ENCODE measurements at regions not wholly inside any gene's neighbourhood (a gene's known extent, or its start where the extent isn't known, plus 50 kb on each side); places are given as distances from the start of the nearest gene placed in this dataset.
"Not testable (repeated sequence)": the region's sequence is repeated elsewhere in the genome, so short reads cannot be mapped to it uniquely, and the experiment has no call there.

- no peak for DNase-seq (ENCODE audit: low read depth)
These were observed 397.4 kb upstream of the NOX3 start for GRCh38 chr6:155853011-155853410.

- DNase-seq (ENCODE audit: low read depth): no peak
These were observed 394.8 kb upstream of the NOX3 start for GRCh38 chr6:155850408-155850841.

GRCh38 chr6:155847711-155848110 is 392.1 kb upstream of the NOX3 start:
- DNase-seq (ENCODE audit: low read depth): no peak

GRCh38 chr6:155837474-155837873 is 381.8 kb upstream of the NOX3 start:
- no peak for DNase-seq (ENCODE audit: low read depth)

- DNase-seq (ENCODE audit: low read depth): no peak
These were observed 377.0 kb upstream of the NOX3 start for GRCh38 chr6:155832596-155832995.

GRCh38 chr6:155830531-155830930 is 374.9 kb upstream of the NOX3 start:
- DNase-seq (ENCODE audit: low read depth): no peak

- DNase-seq (ENCODE audit: low read depth): no peak
These were observed 374.0 kb upstream of the NOX3 start for GRCh38 chr6:155829646-155830045.

- DNase-seq (ENCODE audit: low read depth): no peak
These were observed 373.4 kb upstream of the NOX3 start for GRCh38 chr6:155828989-155829388.

- no peak for DNase-seq (ENCODE audit: low read depth)
These were observed 363.1 kb upstream of the NOX3 start for GRCh38 chr6:155818698-155819097.

- no peak for DNase-seq (ENCODE audit: low read depth)
These were observed 357.9 kb upstream of the NOX3 start for GRCh38 chr6:155813548-155813947.

GRCh38 chr6:155807243-155807642 is 351.6 kb upstream of the NOX3 start:
- no peak for DNase-seq (ENCODE audit: low read depth)

GRCh38 chr6:155801046-155801445 is 345.4 kb upstream of the NOX3 start:
- no peak for DNase-seq (ENCODE audit: low read depth)

- not testable (repeated sequence) for DNase-seq (ENCODE audit: low read depth)
These were observed 343.2 kb upstream of the NOX3 start for GRCh38 chr6:155798876-155799275.

- no peak for DNase-seq (ENCODE audit: low read depth)
These were observed 339.6 kb upstream of the NOX3 start for GRCh38 chr6:155795173-155795796.

GRCh38 chr6:155791891-155792290 is 336.3 kb upstream of the NOX3 start:
- DNase-seq (ENCODE audit: low read depth): no peak

- no peak for DNase-seq (ENCODE audit: low read depth)
These were observed 335.5 kb upstream of the NOX3 start for GRCh38 chr6:155791186-155791585.

GRCh38 chr6:155787168-155787567 is 331.5 kb upstream of the NOX3 start:
- DNase-seq (ENCODE audit: low read depth): no peak

GRCh38 chr6:155786528-155786927 is 330.9 kb upstream of the NOX3 start:
- DNase-seq (ENCODE audit: low read depth): no peak

- DNase-seq (ENCODE audit: low read depth): no peak
These were observed 327.3 kb upstream of the NOX3 start for GRCh38 chr6:155782739-155783459.

GRCh38 chr6:155782320-155782731 is 326.7 kb upstream of the NOX3 start:
- DNase-seq (ENCODE audit: low read depth): no peak

GRCh38 chr6:155779456-155779855 is 323.8 kb upstream of the NOX3 start:
- no peak for DNase-seq (ENCODE audit: low read depth)

- no peak for DNase-seq (ENCODE audit: low read depth)
These were observed 322.7 kb upstream of the NOX3 start for GRCh38 chr6:155778336-155778735.

- DNase-seq (ENCODE audit: low read depth): no peak
These were observed 316.2 kb upstream of the NOX3 start for GRCh38 chr6:155771822-155772221.

- no peak for DNase-seq (ENCODE audit: low read depth)
These were observed 315.2 kb upstream of the NOX3 start for GRCh38 chr6:155770856-155771255.
